GM18909 (cell line): ENCODE measurements at regions not wholly inside any gene's neighbourhood (a gene's known extent, or its start where the extent isn't known, plus 50 kb on each side); places are given as distances from the start of the nearest gene placed in this dataset.
"Not testable (repeated sequence)": the region's sequence is repeated elsewhere in the genome, so short reads cannot be mapped to it uniquely, and the experiment has no call there.

Experiments used
- ATAC-seq: cut with Tn5 transposase; IDR thresholded peaks from one replicate; pipeline ENCODE4 v1.9.1; 2021; ENCODE audit warnings: mild to moderate bottlenecking; ENCODE audit not compliant: unreplicated experiment, poor library complexity

GRCh38 chr6:140401761-140402160 lies 1027.3 kb upstream of the CITED2 start:
- ATAC-seq: no peak

- no peak for ATAC-seq
These were observed 1023.6 kb upstream of the CITED2 start for GRCh38 chr6:140398076-140398475.

- ATAC-seq: no peak
These were observed 1022.7 kb upstream of the CITED2 start for GRCh38 chr6:140397106-140397505.

- ATAC-seq: no peak
These were observed 1019.5 kb upstream of the CITED2 start for GRCh38 chr6:140393665-140394540.

GRCh38 chr6:140388815-140389214 lies 1014.4 kb upstream of the CITED2 start:
- ATAC-seq: no peak

GRCh38 chr6:140388192-140388802 lies 1013.8 kb upstream of the CITED2 start:
- ATAC-seq: no peak

GRCh38 chr6:140385679-140386078 lies 1011.2 kb upstream of the CITED2 start:
- ATAC-seq: no peak

- no peak for ATAC-seq
These were observed 1007.9 kb upstream of the CITED2 start for GRCh38 chr6:140382355-140382754.

- ATAC-seq: no peak
These were observed 1006.2 kb upstream of the CITED2 start for GRCh38 chr6:140380427-140381218.

GRCh38 chr6:140379919-140380318 lies 1005.5 kb upstream of the CITED2 start:
- no peak for ATAC-seq

- ATAC-seq: no peak
These were observed 1001.8 kb upstream of the CITED2 start for GRCh38 chr6:140376209-140376608.

- ATAC-seq: not testable (repeated sequence)
These were observed 999.3 kb upstream of the CITED2 start for GRCh38 chr6:140373728-140374127.

GRCh38 chr6:140372064-140372463 lies 997.6 kb upstream of the CITED2 start:
- ATAC-seq: no peak

- ATAC-seq: no peak
These were observed 996.8 kb upstream of the CITED2 start for GRCh38 chr6:140370976-140371870.

- ATAC-seq: no peak
These were observed 996.0 kb upstream of the CITED2 start for GRCh38 chr6:140370441-140370840.

- ATAC-seq: no peak
These were observed 992.5 kb upstream of the CITED2 start for GRCh38 chr6:140366991-140367390.

- ATAC-seq: no peak
These were observed 990.5 kb upstream of the CITED2 start for GRCh38 chr6:140364916-140365315.

- no peak for ATAC-seq
These were observed 986.2 kb upstream of the CITED2 start for GRCh38 chr6:140360651-140361050.

- ATAC-seq: no peak
These were observed 981.0 kb upstream of the CITED2 start for GRCh38 chr6:140355476-140355875.

- ATAC-seq: no peak
These were observed 979.8 kb upstream of the CITED2 start for GRCh38 chr6:140354296-140354695.
